HFF-Myc (cell line): ENCODE measurements at regions not wholly inside any gene's neighbourhood (a gene's known extent, or its start where the extent isn't known, plus 50 kb on each side); places are given as distances from the start of the nearest gene placed in this dataset.
"Not testable (repeated sequence)": the region's sequence is repeated elsewhere in the genome, so short reads cannot be mapped to it uniquely, and the experiment has no call there.

Experiments used
- DNase-seq: peaks from one replicate; pipeline ENCODE4 v3.0.0-alpha.2; 2011; ENCODE audit warnings: low read depth; ENCODE audit errors: extremely low read depth
- H3K4me3 ChIP-seq: replicated peaks from 2 replicates; pipeline ENCODE4 v1.5.1; 2011; ENCODE audit warnings: low read depth, mild to moderate bottlenecking, control low read depth, low read length
- TF ChIP-seq, protein P1 (sequence below): IDR thresholded peaks from 2 replicates; pipeline ENCODE4 v1.5.1; 2012; ENCODE audit warnings: mild to moderate bottlenecking, low read depth, low read length, control low read depth; ENCODE audit errors: missing control alignments

DNA sequence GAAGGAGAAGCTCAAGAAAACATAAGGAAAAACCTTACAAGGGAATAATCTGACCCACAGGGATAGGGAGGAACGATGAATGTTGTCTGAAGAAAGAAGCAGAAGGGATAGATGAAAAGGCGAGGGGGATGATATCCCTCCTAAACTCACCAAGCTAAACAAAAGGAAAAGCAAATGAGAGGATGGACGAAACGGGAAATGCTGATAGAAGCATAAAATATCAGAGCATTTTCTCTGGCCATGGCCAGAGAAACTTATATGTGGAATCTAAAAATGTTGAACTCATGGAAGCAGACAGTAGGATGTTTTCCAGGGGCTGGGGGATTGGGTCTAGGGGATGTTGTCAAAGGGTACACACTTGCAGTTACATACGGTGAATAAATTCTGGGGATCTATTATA, 148.4 kb upstream of the FOXQ1 start:
- TF ChIP-seq, protein P1, sequence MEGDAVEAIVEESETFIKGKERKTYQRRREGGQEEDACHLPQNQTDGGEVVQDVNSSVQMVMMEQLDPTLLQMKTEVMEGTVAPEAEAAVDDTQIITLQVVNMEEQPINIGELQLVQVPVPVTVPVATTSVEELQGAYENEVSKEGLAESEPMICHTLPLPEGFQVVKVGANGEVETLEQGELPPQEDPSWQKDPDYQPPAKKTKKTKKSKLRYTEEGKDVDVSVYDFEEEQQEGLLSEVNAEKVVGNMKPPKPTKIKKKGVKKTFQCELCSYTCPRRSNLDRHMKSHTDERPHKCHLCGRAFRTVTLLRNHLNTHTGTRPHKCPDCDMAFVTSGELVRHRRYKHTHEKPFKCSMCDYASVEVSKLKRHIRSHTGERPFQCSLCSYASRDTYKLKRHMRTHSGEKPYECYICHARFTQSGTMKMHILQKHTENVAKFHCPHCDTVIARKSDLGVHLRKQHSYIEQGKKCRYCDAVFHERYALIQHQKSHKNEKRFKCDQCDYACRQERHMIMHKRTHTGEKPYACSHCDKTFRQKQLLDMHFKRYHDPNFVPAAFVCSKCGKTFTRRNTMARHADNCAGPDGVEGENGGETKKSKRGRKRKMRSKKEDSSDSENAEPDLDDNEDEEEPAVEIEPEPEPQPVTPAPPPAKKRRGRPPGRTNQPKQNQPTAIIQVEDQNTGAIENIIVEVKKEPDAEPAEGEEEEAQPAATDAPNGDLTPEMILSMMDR = no peak
- DNase-seq = no peak
- no peak overlapping the region for H3K4me3 ChIP-seq

DNA sequence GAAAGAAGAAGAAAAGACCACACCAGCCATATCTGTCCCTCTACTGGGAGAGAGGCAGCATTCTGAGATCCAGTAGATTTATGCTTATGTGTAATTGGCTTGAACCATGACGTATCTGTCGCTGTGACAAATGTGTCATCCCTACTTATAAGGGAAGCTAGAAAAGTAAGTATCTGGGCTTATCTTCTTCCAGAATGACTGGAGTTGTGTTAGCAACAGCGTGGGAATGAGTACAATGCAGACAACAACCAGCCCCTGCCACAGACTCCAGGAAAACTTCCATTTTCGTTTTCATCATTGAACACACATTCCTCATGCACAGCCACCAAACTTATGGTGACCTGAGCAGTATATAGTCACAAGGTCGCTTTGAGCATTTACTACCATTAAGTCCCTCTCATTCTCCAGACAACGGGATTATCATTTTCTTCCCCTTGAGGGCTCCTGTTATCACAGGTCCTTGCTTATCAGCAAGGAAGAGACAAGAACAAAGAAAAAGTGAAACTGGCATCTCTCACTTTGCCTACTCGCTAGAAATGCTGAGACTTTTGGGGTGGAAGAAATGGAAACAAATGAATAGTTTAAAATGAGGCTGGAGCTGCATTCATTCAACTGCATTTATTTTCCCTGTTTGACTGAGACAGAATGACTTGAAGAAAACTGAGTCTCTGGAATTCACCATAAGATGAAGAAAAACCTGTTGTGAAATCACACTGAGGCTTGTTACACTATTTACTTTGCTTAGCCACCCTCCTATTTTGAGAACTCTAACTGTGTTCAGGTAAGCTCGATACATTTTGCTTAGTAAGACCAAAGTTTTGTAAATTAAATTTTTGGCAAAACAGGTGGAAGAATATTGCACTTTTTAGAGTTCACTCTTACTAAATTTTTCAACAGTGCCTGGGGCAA, 149.3 kb upstream of the FOXQ1 start:
- TF ChIP-seq, protein P1 = no peak
- DNase-seq = no peak
- H3K4me3 ChIP-seq = no peak overlapping the region

DNA sequence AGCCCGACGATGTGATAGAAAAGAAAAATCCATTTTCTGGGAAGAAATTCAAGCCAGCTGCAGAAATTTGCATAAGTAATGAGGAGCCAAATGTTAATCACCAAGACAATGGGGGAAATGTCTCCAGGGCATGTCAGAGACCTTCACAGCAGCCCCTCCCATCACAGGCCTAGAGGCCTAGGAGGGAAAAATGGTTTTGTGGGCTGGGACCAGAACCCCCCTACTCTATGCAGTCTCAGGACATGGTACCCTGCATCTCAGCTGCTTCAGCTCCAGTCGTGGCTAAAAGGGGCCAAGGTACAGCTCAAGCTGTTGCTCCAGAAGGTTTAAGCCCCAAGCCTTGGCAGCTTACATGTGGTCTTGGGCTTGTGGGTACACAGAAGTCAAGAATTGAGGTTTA, 155.5 kb upstream of the FOXQ1 start:
- not testable (repeated sequence) for DNase-seq, H3K4me3 ChIP-seq

DNA sequence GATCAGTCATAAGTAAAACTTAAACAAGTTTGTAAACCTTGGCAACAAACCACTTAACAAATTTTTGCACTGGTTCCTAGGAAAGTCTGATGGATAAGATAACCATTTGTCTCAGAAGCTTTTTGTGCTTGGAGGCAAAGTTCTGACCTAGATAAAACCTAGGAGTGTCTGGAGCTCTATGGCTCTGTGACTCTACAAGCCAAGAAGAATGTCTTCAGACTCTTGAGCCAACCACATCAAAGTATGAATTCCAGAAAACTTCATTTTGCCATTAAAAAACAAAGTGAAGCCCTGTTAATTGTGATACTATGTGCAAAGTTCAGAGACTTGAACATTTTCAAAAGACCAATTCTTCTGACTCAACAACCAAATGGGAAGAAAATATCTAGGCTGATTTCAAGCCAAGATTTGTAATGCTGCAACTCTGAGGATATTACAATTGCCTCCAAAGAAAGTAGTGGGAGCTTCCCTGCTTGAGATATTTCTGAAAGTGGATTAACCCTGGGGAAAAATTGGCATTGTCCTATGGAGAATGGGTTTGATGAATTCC, 158.1 kb upstream of the FOXQ1 start:
- no peak overlapping the region for H3K4me3 ChIP-seq
- TF ChIP-seq, protein P1 = no peak
- DNase-seq = no peak

DNA sequence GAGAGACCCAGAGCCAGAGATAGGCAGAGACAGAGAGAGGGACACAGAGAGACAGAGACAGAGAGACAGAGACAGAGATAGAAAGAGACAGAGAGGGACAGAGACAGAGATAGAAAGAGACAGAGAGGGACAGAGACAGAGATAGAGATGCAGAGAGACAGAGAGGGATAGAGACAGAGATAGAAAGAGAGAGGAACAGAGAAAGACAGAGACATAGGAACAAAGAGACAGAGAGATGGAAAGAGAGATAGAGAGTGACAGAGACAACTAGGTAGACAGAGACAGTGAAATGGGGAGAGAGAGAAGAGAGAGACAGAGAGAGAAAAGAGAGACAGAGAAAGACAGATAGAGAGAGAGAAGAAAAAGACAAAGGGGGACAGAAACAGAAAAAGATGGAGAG, 165.4 kb upstream of the FOXQ1 start:
- TF ChIP-seq, protein P1 = no peak
- no peak for DNase-seq
- H3K4me3 ChIP-seq = no peak overlapping the region

DNA sequence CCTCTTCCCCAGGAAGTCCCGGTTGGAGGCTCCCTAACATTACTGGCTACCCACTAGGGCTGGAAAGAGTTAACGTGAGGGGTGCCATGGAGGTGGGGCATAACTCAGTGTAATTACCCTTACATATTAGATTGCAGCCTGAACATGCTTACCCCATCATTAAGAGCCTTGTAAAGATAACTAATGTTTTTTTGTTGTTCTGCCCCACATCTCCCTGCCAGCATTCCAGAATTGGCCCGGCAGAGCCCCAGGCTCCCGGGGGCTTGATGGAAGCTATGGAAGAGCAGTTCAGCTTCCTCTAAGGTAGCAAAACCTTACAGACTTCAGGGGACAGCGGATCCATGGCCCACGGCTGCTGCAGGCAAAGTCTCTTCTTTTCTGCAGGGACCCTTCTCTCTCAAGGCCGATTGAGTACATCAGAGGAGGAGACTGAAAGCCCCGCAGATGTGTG, 166.1 kb upstream of the FOXQ1 start:
- no peak for DNase-seq
- no peak overlapping the region for H3K4me3 ChIP-seq
- TF ChIP-seq, protein P1 = no peak
